ENCODE measurements at regions not wholly inside any gene's neighbourhood (a gene's known extent, or its start where the extent isn't known, plus 50 kb on each side); places are given as distances from the start of the nearest gene placed in this dataset.

- H3F3A ChIP-seq (ENCODE audit: low read depth) = no peaks in the 10 kb centered on the region
- no peaks in the 10 kb centered on the region for H3K9me3 ChIP-seq (ENCODE audit: insufficient read depth, low read depth, low read length)
- no peak overlapping the region for H3K4me2 ChIP-seq (ENCODE audit: low read depth, low read length, poor library complexity, severe bottlenecking)
- H3K9me2 ChIP-seq (replicated peaks; ENCODE audit: low read depth, low read length) = no peaks in the 10 kb centered on the region
- no peaks in the 10 kb centered on the region for H3K79me2 ChIP-seq (ENCODE audit: insufficient read depth, low read length)
- no peak overlapping the region for H3K4me3 ChIP-seq (ENCODE audit: low read length, poor library complexity, severe bottlenecking)
- no peaks in the 10 kb centered on the region for H3K4me1 ChIP-seq (ENCODE audit: insufficient read depth, low read length, poor library complexity, severe bottlenecking)
- no peak overlapping the region for H2AFZ ChIP-seq (ENCODE audit: low read length)
- no peaks in the 10 kb centered on the region for H4K20me1 ChIP-seq (ENCODE audit: insufficient read depth, low read length, poor library complexity, severe bottlenecking)
- H3K9ac ChIP-seq (ENCODE audit: low read depth, low read length, poor library complexity, severe bottlenecking) = no peak overlapping the region
- H3K36me3 ChIP-seq (ENCODE audit: insufficient read depth, low read length) = no peaks in the 10 kb centered on the region
- H3K27me3 ChIP-seq (ENCODE audit: insufficient read depth, low read length, poor library complexity, severe bottlenecking) = no peaks in the 10 kb centered on the region
- no peak for TF ChIP-seq EZH2phosphoT487 (IDR thresholded peaks at IDR 0.05; ENCODE audit: borderline replicate concordance)
- TF ChIP-seq CTCF (conservative IDR thresholded peaks at IDR 0.05; ENCODE audit: low read length) = no peak
Observed at GRCh38 chr17:33905338-33905800, 349.7 kb upstream of the CCL2 start.

- Histone ChIP-seq H4K20me1 (ENCODE audit: insufficient read depth, low read length, poor library complexity, severe bottlenecking) (no peaks in the 10 kb centered on the region), H3K36me3 (ENCODE audit: insufficient read depth, low read length) (no peaks in the 10 kb centered on the region), H3K9me3 (ENCODE audit: insufficient read depth, low read depth, low read length) (no peaks in the 10 kb centered on the region), H3K27me3 (ENCODE audit: insufficient read depth, low read length, poor library complexity, severe bottlenecking) (no peaks in the 10 kb centered on the region), H3K4me2 (ENCODE audit: low read depth, low read length, poor library complexity, severe bottlenecking) (no peak overlapping the region), H3K9ac (ENCODE audit: low read depth, low read length, poor library complexity, severe bottlenecking) (no peak overlapping the region), H3K9me2 (replicated peaks; ENCODE audit: low read depth, low read length) (no peaks in the 10 kb centered on the region), H3F3A (ENCODE audit: low read depth) (no peaks in the 10 kb centered on the region), H3K4me1 (ENCODE audit: insufficient read depth, low read length, poor library complexity, severe bottlenecking) (no peaks in the 10 kb centered on the region), H3K4me3 (ENCODE audit: low read length, poor library complexity, severe bottlenecking) (no peak overlapping the region), H2AFZ (ENCODE audit: low read length) (no peak overlapping the region), H3K79me2 (ENCODE audit: insufficient read depth, low read length) (no peaks in the 10 kb centered on the region)
- no peak for TF ChIP-seq CTCF (conservative IDR thresholded peaks at IDR 0.05; ENCODE audit: low read length)
- TF ChIP-seq EZH2phosphoT487 (IDR thresholded peaks at IDR 0.05; ENCODE audit: borderline replicate concordance) = no peak
Observed at GRCh38 chr17:33908363-33909064, 346.6 kb upstream of the CCL2 start.

GRCh38 chr17:33910200-33910857 lies 344.8 kb upstream of the CCL2 start:
- Histone ChIP-seq H3K4me1 (ENCODE audit: insufficient read depth, low read length, poor library complexity, severe bottlenecking) (no peaks in the 10 kb centered on the region), H3K79me2 (ENCODE audit: insufficient read depth, low read length) (no peaks in the 10 kb centered on the region), H2AFZ (ENCODE audit: low read length) (no peak overlapping the region), H4K20me1 (ENCODE audit: insufficient read depth, low read length, poor library complexity, severe bottlenecking) (no peaks in the 10 kb centered on the region), H3K27me3 (ENCODE audit: insufficient read depth, low read length, poor library complexity, severe bottlenecking) (no peaks in the 10 kb centered on the region), H3K9me3 (ENCODE audit: insufficient read depth, low read depth, low read length) (no peaks in the 10 kb centered on the region), H3K36me3 (ENCODE audit: insufficient read depth, low read length) (no peaks in the 10 kb centered on the region), H3K4me2 (ENCODE audit: low read depth, low read length, poor library complexity, severe bottlenecking) (no peak overlapping the region), H3K9me2 (replicated peaks; ENCODE audit: low read depth, low read length) (no peaks in the 10 kb centered on the region), H3K9ac (ENCODE audit: low read depth, low read length, poor library complexity, severe bottlenecking) (no peak overlapping the region), H3K4me3 (ENCODE audit: low read length, poor library complexity, severe bottlenecking) (no peak overlapping the region), H3F3A (ENCODE audit: low read depth) (no peaks in the 10 kb centered on the region)
- TF ChIP-seq EZH2phosphoT487 (IDR thresholded peaks at IDR 0.05; ENCODE audit: borderline replicate concordance) (no peak), CTCF (conservative IDR thresholded peaks at IDR 0.05; ENCODE audit: low read length) (no peak)

All from Loucy (cell line).